Stomach (tissue), 4 donors: ENCODE measurements at regions not wholly inside any gene's neighbourhood (a gene's known extent, or its start where the extent isn't known, plus 50 kb on each side); places are given as distances from the start of the nearest gene placed in this dataset.

Source experiments
- CTCF ChIP-seq, 7 experiments: fragments of 450-650 bp in 4 of 7; fragments of 200-600 bp in 3 of 7; sonication (generic) in 3 of 7; IDR thresholded peaks; one replicate each; pipeline ENCODE4 v1.5.1; 2016 to 2019; ENCODE audit warnings: antibody characterized with exemption in 7 of 7, control low read depth in 2 of 7, mild to moderate bottlenecking in 1 of 7
- EP300 ChIP-seq: sonication (generic); formaldehyde crosslinking; IDR thresholded peaks from one replicate; pipeline ENCODE4 v1.6.1; 2017; ENCODE audit warnings: antibody characterized with exemption
- POLR2A ChIP-seq, 4 donors: fragments of 450-650 bp; IDR thresholded peaks; one replicate each; pipeline ENCODE4 v1.6.1; 2016; ENCODE audit warnings: antibody characterized with exemption in 4 of 4, control low read depth in 2 of 4, mild to moderate bottlenecking in 1 of 4, moderate library complexity in 1 of 4

GRCh38 chr5:174479325-174479724 is 245.1 kb upstream of the MSX2 start:
- TF ChIP-seq POLR2A (IDR thresholded peaks at IDR 0.05) (no peak), CTCF (IDR thresholded peaks at IDR 0.05) (no peak), EP300 (no peak)
